GM12891 (cell line): ENCODE measurements at regions not wholly inside any gene's neighbourhood (a gene's known extent, or its start where the extent isn't known, plus 50 kb on each side); places are given as distances from the start of the nearest gene placed in this dataset.

Experiments
- DNase-seq: peaks from one replicate; pipeline ENCODE4 v3.0.0; 2011; ENCODE audit warnings: low spot score; ENCODE audit not compliant: insufficient read length
- FAIRE-seq: peaks from 2 replicates; lab custom pipeline; 2011; peaks lifted over from hg19 to GRCh38; lab: Jason Lieb, UNC
- PAX5 ChIP-seq: IDR thresholded peaks from 2 replicates; pipeline ENCODE4 v1.6.1; 2011; ENCODE audit warnings: low read length, moderate library complexity, mild to moderate bottlenecking; ENCODE audit not compliant: insufficient read depth, severe bottlenecking
- POLR2A ChIP-seq: IDR thresholded peaks from 2 replicates; pipeline ENCODE4 v1.6.1; 2011; ENCODE audit warnings: low read depth, low read length, control low read depth
- POLR2AphosphoS5 ChIP-seq: IDR thresholded peaks from 2 replicates; pipeline ENCODE4 v1.6.1; 2011; ENCODE audit warnings: low read depth, low read length, control low read depth
- POU2F2 ChIP-seq: IDR thresholded peaks from 2 replicates; pipeline ENCODE4 v1.6.1; 2011; ENCODE audit warnings: low read depth, mild to moderate bottlenecking, control low read depth, low read length, moderate library complexity
- SPI1 ChIP-seq: IDR thresholded peaks from 2 replicates; pipeline ENCODE4 v1.6.1; 2011; ENCODE audit warnings: low read depth, low read length, control low read depth
- TAF1 ChIP-seq: IDR thresholded peaks from 2 replicates; pipeline ENCODE4 v1.6.1; 2011; ENCODE audit warnings: low read depth, low read length, control low read depth

DNA sequence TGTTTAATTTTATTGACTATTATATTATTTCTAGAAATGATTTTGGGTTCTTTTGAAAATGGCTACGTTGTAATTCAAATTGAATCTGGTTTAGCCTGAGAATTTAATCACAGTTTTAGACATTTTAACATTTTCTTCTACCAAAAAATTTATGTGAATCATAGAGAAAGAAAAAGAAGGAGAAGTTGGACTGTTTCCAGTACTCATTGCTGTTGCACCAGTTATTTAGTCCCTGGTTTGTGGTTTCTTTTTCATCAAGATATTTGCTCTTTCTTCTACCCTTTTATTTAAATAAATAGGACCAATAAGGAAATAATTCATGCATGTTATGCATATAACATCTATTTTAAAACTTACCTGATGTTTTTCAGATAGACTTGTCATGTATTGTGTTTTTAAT lies 1337.1 kb downstream of the ROBO1 start:
- no peak for FAIRE-seq
- DNase-seq: no peak
- no peak for TF ChIP-seq POU2F2
- no peak for TF ChIP-seq POLR2AphosphoS5
- TF ChIP-seq SPI1: no peak
- no peak for TF ChIP-seq PAX5
- TF ChIP-seq TAF1: no peak
- TF ChIP-seq POLR2A: no peak

DNA sequence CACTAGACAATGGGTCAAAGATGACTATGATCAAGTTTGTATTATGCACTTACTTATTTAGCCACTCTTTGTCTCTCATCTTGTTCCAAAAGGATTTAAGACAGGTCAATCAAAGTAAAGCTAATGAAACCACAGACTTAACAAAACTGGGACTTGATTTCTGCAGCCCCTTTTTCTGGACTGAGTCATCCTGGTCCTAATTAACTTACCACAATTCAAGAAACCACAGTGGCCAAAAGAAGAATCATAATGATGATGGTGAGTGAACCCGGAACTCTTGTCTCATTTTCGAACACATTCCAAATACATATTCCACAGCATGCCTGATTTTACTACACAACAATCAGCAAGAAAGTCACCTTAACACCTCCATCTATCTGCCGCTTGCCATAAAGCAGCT lies 1333.0 kb downstream of the ROBO1 start:
- no peak for DNase-seq
- TF ChIP-seq POLR2AphosphoS5: no peak
- TF ChIP-seq POU2F2: no peak
- TF ChIP-seq SPI1: no peak
- no peak for TF ChIP-seq PAX5
- no peak for TF ChIP-seq TAF1
- TF ChIP-seq POLR2A: no peak
- no peak for FAIRE-seq

DNA sequence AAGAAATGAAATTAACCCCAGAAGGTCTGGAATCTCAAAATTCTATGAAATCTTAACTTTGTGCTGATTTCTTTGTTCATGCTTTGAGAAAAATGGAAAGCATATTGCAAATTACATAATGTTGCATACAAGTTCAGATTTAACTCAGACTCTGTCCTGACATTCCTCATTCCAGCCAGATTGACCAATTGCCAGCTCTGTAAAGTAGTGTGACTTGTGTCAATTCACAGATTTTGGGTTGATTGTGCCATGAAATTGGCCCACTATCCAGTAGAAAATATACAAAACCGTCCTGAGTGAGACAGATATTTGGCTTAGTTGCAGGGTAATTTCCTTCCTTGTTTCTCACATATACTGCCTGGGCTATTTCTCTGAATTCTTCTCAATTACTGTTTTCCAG lies 1312.6 kb downstream of the ROBO1 start:
- FAIRE-seq: no peak
- TF ChIP-seq TAF1 (no peak), POLR2A (no peak), POU2F2 (no peak), POLR2AphosphoS5 (no peak), SPI1 (no peak), PAX5 (no peak)

DNA sequence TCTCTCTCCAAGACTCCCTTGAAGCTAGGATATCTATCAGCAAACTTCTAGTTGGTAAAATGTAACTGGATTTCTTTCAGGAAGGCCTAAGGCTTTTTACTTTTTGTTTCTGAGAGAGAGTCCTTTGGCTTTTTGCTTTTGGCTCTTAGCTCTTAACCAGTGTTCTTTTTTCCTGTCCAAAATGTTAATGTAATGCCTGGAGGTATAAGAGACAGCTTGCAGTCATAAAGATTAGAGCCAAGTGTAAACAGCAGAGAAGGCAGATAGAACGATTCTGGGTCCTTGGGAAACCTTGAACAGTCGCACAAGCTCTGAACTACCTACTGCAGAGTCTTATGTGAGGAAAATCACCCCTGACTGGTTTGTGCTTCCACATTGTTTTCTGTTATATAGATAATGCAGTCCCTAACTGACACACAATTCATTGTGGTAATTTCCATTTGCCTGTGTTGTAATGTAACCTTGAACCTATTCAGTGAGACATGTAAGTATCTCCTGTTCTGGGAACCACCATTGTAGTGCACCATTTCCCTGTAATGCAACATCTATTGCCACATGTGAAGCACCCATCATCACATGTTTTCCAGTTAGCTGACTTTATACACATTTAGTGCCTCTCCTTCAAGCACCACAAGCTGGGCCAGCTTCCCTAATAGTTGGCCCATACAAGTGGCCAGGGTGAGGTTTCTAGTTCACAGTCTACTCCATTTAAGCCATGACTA lies 1311.9 kb downstream of the ROBO1 start:
- FAIRE-seq (no peak), DNase-seq (no peak)
- TF ChIP-seq POLR2A: no peak
- TF ChIP-seq POLR2AphosphoS5: no peak
- TF ChIP-seq POU2F2: no peak
- no peak for TF ChIP-seq TAF1
- TF ChIP-seq SPI1: no peak
- TF ChIP-seq PAX5: no peak

More for the DNA sequence above, 1312.6 kb downstream of the ROBO1 start:
- no peak for DNase-seq

GRCh38 chr3:78459796-78460195 lies 1308.0 kb downstream of the ROBO1 start:
- TF ChIP-seq POLR2AphosphoS5 (no peak), SPI1 (no peak), POLR2A (no peak), PAX5 (no peak), TAF1 (no peak), POU2F2 (no peak)
- no peak for DNase-seq
- FAIRE-seq: no peak

DNA sequence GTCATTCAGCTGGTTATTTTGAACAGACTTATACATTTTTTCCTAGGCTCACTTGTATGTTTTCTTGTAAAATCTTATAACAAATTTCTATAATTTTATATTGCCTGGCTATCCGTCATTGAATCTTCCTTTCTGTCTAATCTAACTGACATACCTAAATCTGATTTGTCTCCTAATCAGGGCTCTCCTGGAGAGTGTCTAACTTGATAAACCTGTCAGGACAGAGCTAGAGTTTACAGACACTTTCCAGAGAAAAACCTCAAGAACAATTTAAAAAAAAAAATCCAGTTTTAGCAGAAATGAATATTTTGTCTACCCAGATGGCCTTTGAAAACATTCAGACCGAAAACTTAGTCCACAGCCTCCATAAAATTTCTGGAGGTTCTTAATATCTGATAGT lies 1305.8 kb downstream of the ROBO1 start:
- no peak for TF ChIP-seq POLR2A
- no peak for TF ChIP-seq POU2F2
- TF ChIP-seq TAF1: no peak
- TF ChIP-seq PAX5: no peak
- no peak for TF ChIP-seq SPI1
- no peak for TF ChIP-seq POLR2AphosphoS5
- FAIRE-seq: no peak
- no peak for DNase-seq

DNA sequence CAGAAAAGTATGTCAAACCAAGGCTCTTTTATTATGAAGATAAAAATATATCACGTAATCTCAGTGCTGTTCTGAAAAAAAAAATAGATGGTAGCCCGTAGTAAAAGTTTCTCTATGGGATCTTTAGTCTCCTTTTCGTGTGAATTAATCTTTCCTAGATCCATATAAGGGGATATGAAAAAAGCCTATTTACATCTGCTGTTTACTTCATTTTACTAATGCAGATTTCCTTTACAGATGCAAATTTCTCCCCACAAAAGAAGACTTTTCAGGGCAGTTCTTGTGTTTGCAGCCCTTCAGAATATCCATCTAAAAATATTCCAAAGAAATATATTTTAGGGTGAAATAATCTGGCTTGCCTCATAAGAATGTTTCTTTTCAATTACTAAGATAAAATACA lies 1291.7 kb downstream of the ROBO1 start:
- FAIRE-seq: no peak
- TF ChIP-seq POLR2AphosphoS5 (no peak), SPI1 (no peak), POU2F2 (no peak), POLR2A (no peak), PAX5 (no peak), TAF1 (no peak)
- no peak for DNase-seq

- no peak for FAIRE-seq
- DNase-seq: no peak
- TF ChIP-seq PAX5: no peak
Measured at GRCh38 chr3:78481050-78481449, 1286.7 kb downstream of the ROBO1 start.

- DNase-seq (no peak), FAIRE-seq (no peak)
- TF ChIP-seq POLR2A: no peak
- no peak for TF ChIP-seq TAF1
- TF ChIP-seq POU2F2: no peak
- no peak for TF ChIP-seq SPI1
- no peak for TF ChIP-seq POLR2AphosphoS5
- no peak for TF ChIP-seq PAX5
Measured at GRCh38 chr3:78483090-78483489, 1284.7 kb downstream of the ROBO1 start.

DNA sequence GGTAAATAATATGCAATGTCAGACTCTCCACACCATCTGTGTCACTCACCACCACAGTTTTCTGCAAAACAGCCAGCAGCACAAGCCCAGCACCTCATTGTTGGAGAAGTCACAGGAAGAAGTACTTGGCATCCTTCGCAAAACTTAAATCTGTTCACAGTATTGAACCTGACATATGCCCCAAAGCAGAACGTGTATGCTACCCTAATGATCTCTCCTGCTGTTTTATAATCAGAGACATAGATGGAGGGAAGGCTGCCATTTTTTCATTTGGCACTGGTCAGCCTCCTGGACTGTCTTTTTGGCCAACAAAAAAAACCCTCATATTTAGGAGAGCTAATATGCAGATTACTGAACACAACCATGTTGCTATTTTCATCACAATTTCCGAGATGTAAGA lies 1272.9 kb downstream of the ROBO1 start:
- FAIRE-seq (no peak), DNase-seq (no peak)
- no peak for TF ChIP-seq SPI1
- no peak for TF ChIP-seq POU2F2
- TF ChIP-seq POLR2AphosphoS5: no peak
- no peak for TF ChIP-seq TAF1
- TF ChIP-seq POLR2A: no peak
- TF ChIP-seq PAX5: no peak
